WTC11 (cell line): ENCODE measurements at regions not wholly inside any gene's neighbourhood (a gene's known extent, or its start where the extent isn't known, plus 50 kb on each side); places are given as distances from the start of the nearest gene placed in this dataset.

Source experiments
- ATAC-seq: fragments of 200-7000 bp; cut with Tn5 transposase; 2 replicates; pipeline ENCODE4 v1.10.0; 2021; ENCODE audit warnings: mild to moderate bottlenecking, moderate library complexity
- CTCF ChIA-PET: fragments of 300-600 bp; sonication (Branson Sonifier 250); formaldehyde crosslinking; loops from one replicate; lab custom pipeline; 2021; ENCODE audit warnings: antibody characterized with exemption; lab: Charles Lee
- POLR2A ChIA-PET: fragments of 350-600 bp; sonication (Branson Sonifier 250); formaldehyde crosslinking; loops from one replicate; lab custom pipeline; 2021; ENCODE audit warnings: antibody characterized with exemption; lab: Charles Lee
- DNase-seq: peaks from one replicate; pipeline ENCODE4 v3.0.0; 2021; ENCODE audit warnings: low spot score
- H3K27ac Mint-ChIP-seq: 2 replicates; pipeline ENCODE4 v1.8.0; 2021; ENCODE audit warnings: mixed read lengths
- H3K27me3 Mint-ChIP-seq: 2 replicates; pipeline ENCODE4 v1.8.0; 2021; ENCODE audit warnings: low read depth, mild to moderate bottlenecking, moderate library complexity, mixed read lengths
- H3K36me3 Mint-ChIP-seq: 2 replicates; pipeline ENCODE4 v1.8.0; 2021; ENCODE audit warnings: mixed read lengths
- H3K4me1 Mint-ChIP-seq: 2 replicates; pipeline ENCODE4 v1.8.0; 2022; ENCODE audit warnings: mixed read lengths
- H3K4me3 Mint-ChIP-seq: 2 replicates; pipeline ENCODE4 v1.8.0; 2021; ENCODE audit warnings: mild to moderate bottlenecking, moderate library complexity, mixed read lengths
- H3K9me3 Mint-ChIP-seq: 2 replicates; pipeline ENCODE4 v1.8.0; 2021; ENCODE audit warnings: mixed read lengths
- AFF4 ChIP-seq: sonication (generic); formaldehyde crosslinking; IDR thresholded peaks from 2 replicates; pipeline ENCODE4 v1.8.1; 2023; ENCODE audit warnings: mild to moderate bottlenecking, missing genetic modification reagents, borderline replicate concordance
- AR ChIP-seq: fragments of 250-450 bp; sonication (Bioruptor Pico); IDR thresholded peaks from 2 replicates; pipeline ENCODE4 v1.9.0; 2021; ENCODE audit warnings: mild to moderate bottlenecking
- CBFB ChIP-seq: sonication (generic); formaldehyde crosslinking; IDR thresholded peaks from 2 replicates; pipeline ENCODE4 v1.8.1; 2022; ENCODE audit warnings: mild to moderate bottlenecking, low read depth, missing genetic modification reagents
- CREM ChIP-seq: sonication (generic); formaldehyde crosslinking; IDR thresholded peaks from 2 replicates; pipeline ENCODE4 v1.8.1; 2022; ENCODE audit warnings: mild to moderate bottlenecking, missing genetic modification reagents, moderate library complexity
- E2F4 ChIP-seq: sonication (generic); formaldehyde crosslinking; IDR thresholded peaks from 2 replicates; pipeline ENCODE4 v1.8.1; 2022; ENCODE audit warnings: low read depth, mild to moderate bottlenecking, moderate library complexity, missing genetic modification reagents, borderline replicate concordance
- FOXJ3 ChIP-seq: sonication (generic); formaldehyde crosslinking; IDR thresholded peaks from 2 replicates; pipeline ENCODE4 v1.9.0; 2021; ENCODE audit warnings: missing genetic modification reagents, mild to moderate bottlenecking, borderline replicate concordance
- JAZF1 ChIP-seq: fragments of 250-450 bp; sonication (Bioruptor Pico); IDR thresholded peaks from 2 replicates; pipeline ENCODE4 v1.9.0; 2021; ENCODE audit warnings: moderate library complexity, mild to moderate bottlenecking, inconsistent platforms
- NR1H2 ChIP-seq: sonication (generic); formaldehyde crosslinking; IDR thresholded peaks from 2 replicates; pipeline ENCODE4 v1.9.0; 2021; ENCODE audit warnings: mild to moderate bottlenecking, moderate library complexity, missing genetic modification reagents
- OVOL2 ChIP-seq: fragments of 250-450 bp; sonication (Bioruptor Pico); IDR thresholded peaks from 2 replicates; pipeline ENCODE4 v1.9.0; 2021; ENCODE audit warnings: mild to moderate bottlenecking, borderline replicate concordance
- RELA ChIP-seq: sonication (generic); formaldehyde crosslinking; IDR thresholded peaks from 2 replicates; pipeline ENCODE4 v1.8.1; 2022; ENCODE audit warnings: missing genetic modification reagents, mild to moderate bottlenecking, borderline replicate concordance
- USF2 ChIP-seq: sonication (generic); formaldehyde crosslinking; IDR thresholded peaks from 2 replicates; pipeline ENCODE4 v1.8.1; 2023; ENCODE audit warnings: mild to moderate bottlenecking, missing genetic modification reagents, moderate library complexity
- ZBTB21 ChIP-seq: sonication (generic); formaldehyde crosslinking; IDR thresholded peaks from 2 replicates; pipeline ENCODE4 v1.8.1; 2023; ENCODE audit warnings: mild to moderate bottlenecking, missing genetic modification reagents, borderline replicate concordance
- ZNF121 ChIP-seq: sonication (generic); formaldehyde crosslinking; IDR thresholded peaks from 2 replicates; pipeline ENCODE4 v1.8.0; 2023; ENCODE audit warnings: missing genetic modification reagents
- ZNF138 ChIP-seq: sonication (generic); formaldehyde crosslinking; conservative IDR thresholded peaks from 2 replicates; pipeline ENCODE4 v1.8.1; 2022; ENCODE audit warnings: mild to moderate bottlenecking, moderate library complexity, missing genetic modification reagents
- ZNF423 ChIP-seq: fragments of 250-450 bp; sonication (Bioruptor Pico); IDR thresholded peaks from 2 replicates; pipeline ENCODE4 v2.1.2; 2022; ENCODE audit warnings: mild to moderate bottlenecking, moderate library complexity
- TF ChIP-seq, protein P1 (sequence below): fragments of 250-450 bp; sonication (Bioruptor Pico); IDR thresholded peaks from 2 replicates; pipeline ENCODE4 v1.9.0; 2021; ENCODE audit warnings: moderate library complexity, mild to moderate bottlenecking, inconsistent platforms, borderline replicate concordance
- TF ChIP-seq, protein P2 (sequence below): fragments of 250-450 bp; sonication (Bioruptor Pico); IDR thresholded peaks from 2 replicates; pipeline ENCODE4 v1.8.0; 2021; ENCODE audit warnings: mild to moderate bottlenecking

- TF ChIP-seq AR (CRISPR knock-in tag) (no peak), CREM (CRISPR knock-in tag) (no peak), ZBTB21 (CRISPR knock-in tag) (no peak)
Observed at GRCh38 chr1:221437926-221438325, 304.0 kb downstream of the DUSP10 start (continued).

- ATAC-seq (no peak), DNase-seq (no peak)
- no peak overlapping the region for H3K4me3 Mint-ChIP-seq
- POLR2A ChIA-PET = no interaction called here
- no peaks in the 10 kb centered on the region for H3K36me3 Mint-ChIP-seq
- peaks cover 15% of the 10 kb centered on the region for H3K4me1 Mint-ChIP-seq
- TF ChIP-seq USF2 (CRISPR knock-in tag) = no peak
- no peak for TF ChIP-seq E2F4 (CRISPR knock-in tag)
- TF ChIP-seq, protein P1, sequence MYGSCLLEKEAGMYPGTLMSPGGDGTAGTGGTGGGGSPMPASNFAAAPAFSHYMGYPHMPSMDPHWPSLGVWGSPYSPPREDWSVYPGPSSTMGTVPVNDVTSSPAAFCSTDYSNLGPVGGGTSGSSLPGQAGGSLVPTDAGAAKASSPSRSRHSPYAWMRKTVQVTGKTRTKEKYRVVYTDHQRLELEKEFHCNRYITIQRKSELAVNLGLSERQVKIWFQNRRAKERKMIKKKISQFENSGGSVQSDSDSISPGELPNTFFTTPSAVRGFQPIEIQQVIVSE (CRISPR knock-in tag) = no peak
- no peak for TF ChIP-seq NR1H2 (CRISPR knock-in tag)
- no peak for TF ChIP-seq CREM (CRISPR knock-in tag)
- TF ChIP-seq, protein P2, sequence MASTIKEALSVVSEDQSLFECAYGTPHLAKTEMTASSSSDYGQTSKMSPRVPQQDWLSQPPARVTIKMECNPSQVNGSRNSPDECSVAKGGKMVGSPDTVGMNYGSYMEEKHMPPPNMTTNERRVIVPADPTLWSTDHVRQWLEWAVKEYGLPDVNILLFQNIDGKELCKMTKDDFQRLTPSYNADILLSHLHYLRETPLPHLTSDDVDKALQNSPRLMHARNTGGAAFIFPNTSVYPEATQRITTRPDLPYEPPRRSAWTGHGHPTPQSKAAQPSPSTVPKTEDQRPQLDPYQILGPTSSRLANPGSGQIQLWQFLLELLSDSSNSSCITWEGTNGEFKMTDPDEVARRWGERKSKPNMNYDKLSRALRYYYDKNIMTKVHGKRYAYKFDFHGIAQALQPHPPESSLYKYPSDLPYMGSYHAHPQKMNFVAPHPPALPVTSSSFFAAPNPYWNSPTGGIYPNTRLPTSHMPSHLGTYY (CRISPR knock-in tag) = no peak
- TF ChIP-seq ZNF138 = no peak
- TF ChIP-seq ZNF121 = no peak
- no peak for TF ChIP-seq ZNF423
- no peak for TF ChIP-seq AFF4 (CRISPR knock-in tag)
- no peak for TF ChIP-seq OVOL2 (CRISPR knock-in tag)
- TF ChIP-seq CBFB (CRISPR knock-in tag) = no peak
- no peak for TF ChIP-seq RELA
- no peak for TF ChIP-seq JAZF1 (CRISPR knock-in tag)
- no peak for TF ChIP-seq FOXJ3 (CRISPR knock-in tag)
- TF ChIP-seq, all 79 proteins: peak for 0
- Mint-ChIP-seq H3K27me3 (no peaks in the 10 kb centered on the region), H3K27ac (0 out of 2 replicates have a peak overlapping the region, but pooled peaks have one; percentile 4), H3K9me3 (no peaks in the 10 kb centered on the region)
- CTCF ChIA-PET = interaction anchor here (1.1 kb wide), 1 partner anchor 175 kb away, joined by 4 read pairs; no protein-coding TSS in a partner anchor
Observed at GRCh38 chr1:221439008-221439746, 302.7 kb downstream of the DUSP10 start.
